ENCODE measurements at regions not wholly inside any gene's neighbourhood (a gene's known extent, or its start where the extent isn't known, plus 50 kb on each side); places are given as distances from the start of the nearest gene placed in this dataset.

DNA sequence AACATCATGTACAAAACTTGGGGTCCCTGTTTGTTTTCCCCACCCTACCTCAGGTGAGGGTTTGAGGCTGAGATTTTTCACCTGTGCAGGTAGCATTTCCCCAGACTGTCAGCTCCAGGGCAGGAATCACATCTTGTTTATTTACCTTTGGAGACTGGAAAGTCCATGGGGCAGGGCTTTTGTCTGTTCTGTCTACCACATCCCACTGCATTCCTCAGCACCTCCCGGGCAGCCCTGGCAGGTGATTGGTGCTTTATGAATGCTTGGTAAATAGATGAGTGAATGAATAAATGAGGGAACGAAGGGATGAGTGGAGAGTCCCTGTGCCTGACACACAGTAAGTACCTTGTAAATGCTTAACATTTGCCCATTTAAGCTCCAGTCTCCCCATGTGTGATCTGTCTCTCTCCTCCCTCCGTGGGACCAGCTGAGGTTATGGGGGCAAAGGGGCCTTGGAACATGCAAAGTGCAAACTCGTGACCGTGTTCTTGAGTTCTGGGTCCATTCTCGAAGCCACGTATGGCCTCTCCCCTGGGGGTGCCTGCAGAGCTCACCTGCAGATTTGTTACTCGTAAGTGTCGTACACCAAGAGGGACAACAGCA lies 69.7 kb upstream of the PMEPA1 start:
- TF ChIP-seq, protein P1, sequence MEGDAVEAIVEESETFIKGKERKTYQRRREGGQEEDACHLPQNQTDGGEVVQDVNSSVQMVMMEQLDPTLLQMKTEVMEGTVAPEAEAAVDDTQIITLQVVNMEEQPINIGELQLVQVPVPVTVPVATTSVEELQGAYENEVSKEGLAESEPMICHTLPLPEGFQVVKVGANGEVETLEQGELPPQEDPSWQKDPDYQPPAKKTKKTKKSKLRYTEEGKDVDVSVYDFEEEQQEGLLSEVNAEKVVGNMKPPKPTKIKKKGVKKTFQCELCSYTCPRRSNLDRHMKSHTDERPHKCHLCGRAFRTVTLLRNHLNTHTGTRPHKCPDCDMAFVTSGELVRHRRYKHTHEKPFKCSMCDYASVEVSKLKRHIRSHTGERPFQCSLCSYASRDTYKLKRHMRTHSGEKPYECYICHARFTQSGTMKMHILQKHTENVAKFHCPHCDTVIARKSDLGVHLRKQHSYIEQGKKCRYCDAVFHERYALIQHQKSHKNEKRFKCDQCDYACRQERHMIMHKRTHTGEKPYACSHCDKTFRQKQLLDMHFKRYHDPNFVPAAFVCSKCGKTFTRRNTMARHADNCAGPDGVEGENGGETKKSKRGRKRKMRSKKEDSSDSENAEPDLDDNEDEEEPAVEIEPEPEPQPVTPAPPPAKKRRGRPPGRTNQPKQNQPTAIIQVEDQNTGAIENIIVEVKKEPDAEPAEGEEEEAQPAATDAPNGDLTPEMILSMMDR (IDR thresholded peaks at IDR 0.05; ENCODE audit: low read depth, low read length) = no peak
- TF ChIP-seq EZH2phosphoT487 (IDR thresholded peaks at IDR 0.05; ENCODE audit: low read depth) = no peak
